GM12878 (cell line): ENCODE measurements at regions not wholly inside any gene's neighbourhood (a gene's known extent, or its start where the extent isn't known, plus 50 kb on each side); places are given as distances from the start of the nearest gene placed in this dataset.

ENCODE experiments used
- ATAC-seq: fragments of 200-7000 bp; cut with Tn5 transposase; 3 replicates; pipeline ENCODE4 v1.9.1; 2020; ENCODE audit warnings: mild to moderate bottlenecking, moderate library complexity
- BruUV-seq: library from RNA; stranded (reverse); fragments of 400-500 nt; replicated peaks from 2 replicates; lab custom pipeline; 2021; lab: Mats Ljungman, UMichigan
- CTCF ChIA-PET: fragments of 300-600 bp; sonication (Branson Sonifier 250); formaldehyde crosslinking; extraction: SDS; loops from one replicate; lab custom pipeline; 2021; ENCODE audit warnings: inconsistent platforms; lab: Yijun Ruan, JAX
- POLR2A ChIA-PET: fragments of 350-600 bp; formaldehyde crosslinking; extraction: SDS; loops from one replicate; lab custom pipeline; 2021; ENCODE audit warnings: inconsistent platforms; lab: Charles Lee
- RAD21 ChIA-PET: fragments of 300-600 bp; sonication (Branson Sonifier 250); formaldehyde crosslinking; loops from one replicate; lab custom pipeline; 2023; ENCODE audit warnings: antibody characterized with exemption; ENCODE audit not compliant: unreplicated experiment; lab: Charles Lee
- SMC1A ChIA-PET: fragments of 300-600 bp; sonication (Branson Sonifier 250); formaldehyde crosslinking; loops from one replicate; lab custom pipeline; 2023; ENCODE audit not compliant: unreplicated experiment, uncharacterized antibody; lab: Charles Lee
- DNase-seq: peaks from one replicate; pipeline ENCODE4 v3.0.0-alpha.2; 2011; ENCODE audit warnings: low read depth, low spot score
- FAIRE-seq: peaks from 3 replicates; lab custom pipeline; 2011; peaks lifted over from hg19 to GRCh38; lab: Jason Lieb, UNC
- H2AFZ ChIP-seq: 2 replicates; pipeline ENCODE4 v1.6.0; 2011; ENCODE audit warnings: low read depth, low read length, control low read depth; ENCODE audit not compliant: control insufficient read depth
- H3K27ac ChIP-seq: 2 replicates; pipeline ENCODE4 v1.5.1; 2011; ENCODE audit warnings: control low read depth; ENCODE audit not compliant: control insufficient read depth, insufficient read depth
- H3K27me3 ChIP-seq, 2 experiments: replicated peaks in 1 of 2; 2 replicates each; pipeline versions ENCODE4 v1.6.0 to v1.6.1; 2011; ENCODE audit warnings: low read length in 1 of 2; ENCODE audit not compliant: control insufficient read depth in 2 of 2, insufficient read depth in 2 of 2
- H3K36me3 ChIP-seq, 2 experiments: 2 replicates each; pipeline ENCODE4 v1.5.1; 2011; ENCODE audit warnings: low read length in 1 of 2; ENCODE audit not compliant: control insufficient read depth in 2 of 2, insufficient read depth in 2 of 2
- H3K4me1 ChIP-seq: 2 replicates; pipeline ENCODE4 v1.6.1; 2011; ENCODE audit warnings: mild to moderate bottlenecking, low read length, moderate library complexity, mixed read lengths; ENCODE audit not compliant: control insufficient read depth, insufficient read depth
- H3K4me2 ChIP-seq: 2 replicates; pipeline ENCODE4 v1.6.0; 2011; ENCODE audit warnings: control low read depth; ENCODE audit not compliant: control insufficient read depth, insufficient read depth
- H3K4me3 ChIP-seq: fragments of 200-600 bp; sonication (generic); 2 replicates; pipeline ENCODE4 v1.5.1; 2016
- H3K79me2 ChIP-seq: 2 replicates; pipeline ENCODE4 v1.6.0; 2011; ENCODE audit warnings: low read length; ENCODE audit not compliant: control insufficient read depth, insufficient read depth
- H3K9ac ChIP-seq: 2 replicates; pipeline ENCODE4 v1.8.0; 2011; ENCODE audit warnings: low read length, control low read depth, mixed read lengths; ENCODE audit not compliant: control insufficient read depth, insufficient read depth
- H3K9me3 ChIP-seq: replicated peaks from 3 replicates; pipeline ENCODE4 v1.5.1; 2011; ENCODE audit warnings: mild to moderate bottlenecking, low read length; ENCODE audit not compliant: control insufficient read depth, insufficient read depth
- H4K20me1 ChIP-seq: 2 replicates; pipeline ENCODE4 v1.6.0; 2011; ENCODE audit not compliant: control insufficient read depth, insufficient read depth
- ASH2L ChIP-seq: fragments of 300-600, 200-600 bp; sonication (generic); IDR thresholded peaks from 2 replicates; pipeline ENCODE4 v1.6.1; 2017; ENCODE audit warnings: low read depth, mild to moderate bottlenecking, borderline replicate concordance
- ATF2 ChIP-seq: IDR thresholded peaks from 2 replicates; pipeline ENCODE4 v1.6.1; 2012; ENCODE audit warnings: low read length, inconsistent platforms
- CHD4 ChIP-seq: fragments of 200-600 bp; sonication (generic); IDR thresholded peaks from 2 replicates; pipeline ENCODE4 v1.6.1; 2016; ENCODE audit warnings: mild to moderate bottlenecking
- DPF2 ChIP-seq: fragments of 450-650 bp; IDR thresholded peaks from 2 replicates; pipeline ENCODE4 v1.6.1; 2017; ENCODE audit warnings: mild to moderate bottlenecking
- E2F4 ChIP-seq: IDR thresholded peaks from 2 replicates; pipeline ENCODE4 v1.6.1; 2012; ENCODE audit warnings: low read depth, low read length, improper control_type of control experiment
- HDGF ChIP-seq: fragments of 450-650 bp; IDR thresholded peaks from 2 replicates; pipeline ENCODE4 v1.6.1; 2016; ENCODE audit warnings: antibody characterized with exemption
- HSF1 ChIP-seq: fragments of 150-350 bp; IDR thresholded peaks from 2 replicates; pipeline ENCODE4 v1.6.1; 2014; ENCODE audit warnings: mild to moderate bottlenecking, low read depth, low read length
- MLLT1 ChIP-seq: fragments of 450-650 bp; IDR thresholded peaks from 2 replicates; pipeline ENCODE4 v1.6.1; 2016; ENCODE audit warnings: mild to moderate bottlenecking
- RBBP5 ChIP-seq: fragments of 200-600 bp; sonication (generic); conservative IDR thresholded peaks from 2 replicates; pipeline ENCODE4 v1.6.1; 2016
- ZNF274 ChIP-seq: IDR thresholded peaks from one replicate; pipeline ENCODE4 v1.8.0; 2011; ENCODE audit not compliant: insufficient read length, insufficient read depth
- WGBS: methylation state at CpG from one replicate; pipeline ENCODE4 v1.1.6; 2016; ENCODE audit warnings: low lambda C conversion rate; ENCODE audit not compliant: insufficient replicate concordance, insufficient coverage; ENCODE audit errors: missing lambda C conversion rate; 5-methylcytosine and 5-hydroxymethylcytosine counted together
- in situ Hi-C: fragments of 300-500 bp; cut with MboI; formaldehyde crosslinking; loops from 9 replicates; pipeline ENCODE4 v1.14.3; 2018; ENCODE audit warnings: mixed read lengths
- intact Hi-C: fragments of 100-400 bp; cut with micrococcal nuclease; formaldehyde crosslinking; loops from one replicate; pipeline ENCODE4 v1.14.2; 2022; ENCODE audit not compliant: unreplicated experiment

- no peaks in the 10 kb centered on the region for H3K79me2 ChIP-seq
- no peak overlapping the region for H3K9ac ChIP-seq
- CTCF ChIA-PET, result interaction anchor here (0.6 to 1.4 kb wide), 2 partner anchors 17 to 62 kb away, joined by 3 read pairs; no protein-coding TSS in a partner anchor
- H3K9me3 ChIP-seq, result no peaks in the 10 kb centered on the region; the same call in 2 of the 3 replicates
- no peaks in the 10 kb centered on the region for H3K4me1 ChIP-seq
- no peaks in the 10 kb centered on the region for H4K20me1 ChIP-seq
- no TSS peak for BruUV-seq
- H3K4me3 ChIP-seq, result no peak overlapping the region
- no peak overlapping the region for H3K27ac ChIP-seq
- POLR2A ChIA-PET, result no interaction called here
- WGBS, result 0% methylated on average over 1 of the region's 1 CpG
- FAIRE-seq, result no peak
- RAD21 ChIA-PET, result no interaction called here
- TF ChIP-seq ASH2L (no peak), DPF2 (no peak), RBBP5 (no peak), ATF2 (no peak), HDGF (no peak), ZNF274 (no peak), MLLT1 (no peak), CHD4 (no peak), E2F4 (no peak), HSF1 (no peak)
- SMC1A ChIA-PET, result interaction anchor here (0.7 to 1.6 kb wide), 4 partner anchors 10 to 253 kb away, joined by 3 to 5 read pairs (median 4); no protein-coding TSS in a partner anchor
- DNase-seq, result no peak
- intact Hi-C loops, result no loop called here
- H2AFZ ChIP-seq, result no peak overlapping the region
- no peak overlapping the region for H3K4me2 ChIP-seq
- H3K36me3 ChIP-seq, result no peaks in the 10 kb centered on the region
- in situ Hi-C loops, result no loop called here
- ATAC-seq, result no peak
- no peaks in the 10 kb centered on the region for H3K27me3 ChIP-seq
These were observed 134.3 kb upstream of the GADL1 start for GRCh38 chr3:31028766-31029165.
